ENCODE measurements at regions not wholly inside any gene's neighbourhood (a gene's known extent, or its start where the extent isn't known, plus 50 kb on each side); places are given as distances from the start of the nearest gene placed in this dataset.

- no peak overlapping the region for H2AK5ac ChIP-seq (ENCODE audit: low read depth, low read length)
- H2AFZ ChIP-seq (ENCODE audit: low read length), result no peak overlapping the region
- DNase-seq (ENCODE audit: low read depth in 1 of 2, low spot score in 2 of 2), result no peak
- no peak for TF ChIP-seq SIN3A (conservative IDR thresholded peaks at IDR 0.05 in 1 of 2, IDR thresholded peaks at IDR 0.05 in 1 of 2; ENCODE audit: low read depth in 1 of 2, low read length in 2 of 2)
- TF ChIP-seq SP4 (IDR thresholded peaks at IDR 0.05; ENCODE audit: low read length), result no peak
- no peak for TF ChIP-seq USF2 (IDR thresholded peaks at IDR 0.05; ENCODE audit: low read length)
- no peak for TF ChIP-seq KDM5A (IDR thresholded peaks at IDR 0.05; ENCODE audit: low read length)
- no peak for TF ChIP-seq CBX8 (IDR thresholded peaks at IDR 0.05; ENCODE audit: borderline replicate concordance, low read depth, low read length)
- no peak for TF ChIP-seq EGR1 (IDR thresholded peaks at IDR 0.05; ENCODE audit: borderline replicate concordance, low read depth, low read length)
- TF ChIP-seq CHD1 (IDR thresholded peaks at IDR 0.05; ENCODE audit: low read depth, low read length), result no peak
- TF ChIP-seq TCF12 (IDR thresholded peaks at IDR 0.05; ENCODE audit: low read depth, low read length), result no peak
- no peak for TF ChIP-seq NANOG (IDR thresholded peaks at IDR 0.05; ENCODE audit: insufficient read depth, low read depth, low read length, poor library complexity, severe bottlenecking)
- no peak for TF ChIP-seq BACH1 (IDR thresholded peaks at IDR 0.05; ENCODE audit: low read length)
- TF ChIP-seq NRF1 (IDR thresholded peaks at IDR 0.05; ENCODE audit: low read depth, low read length), result no peak
- TF ChIP-seq CBX5 (IDR thresholded peaks at IDR 0.05; ENCODE audit: low read depth, low read length), result no peak
Observed at GRCh38 chr20:6704132-6704861, 63.2 kb upstream of the BMP2 start.

More at GRCh38 chr20:6704132-6704861, 63.2 kb upstream of the BMP2 start:
- Histone ChIP-seq H4K91ac (replicated peaks; ENCODE audit: insufficient read length, low read length) (no peak overlapping the region), H3K4ac (replicated peaks; ENCODE audit: insufficient read length, low read depth, low read length) (no peak overlapping the region), H3K56ac (replicated peaks; ENCODE audit: insufficient read length, low read depth, low read length) (no peak overlapping the region), H3K9me3 (ENCODE audit: insufficient read depth in 2 of 2, low read depth in 1 of 2, low read length in 1 of 2) (no peaks in the 10 kb centered on the region), H2BK5ac (ENCODE audit: low read depth, low read length) (no peak overlapping the region), H3K23ac (ENCODE audit: insufficient read length) (no peak overlapping the region), H3K27me3 (replicated peaks in 1 of 4; ENCODE audit: control insufficient read depth in 3 of 4, extremely low read depth in 1 of 4, insufficient read depth in 3 of 4, low read length in 3 of 4) (peaks cover 0 to 2% (median 0%) of the 10 kb centered on the region in 4 experiments; a peak in 1 of 7 replicates), H3K36me3 (ENCODE audit: control insufficient read depth in 2 of 4, insufficient read depth in 4 of 4, low read length in 3 of 4) (no peaks in the 10 kb centered on the region), H2BK20ac (ENCODE audit: low read length) (no peak overlapping the region), H3K4me2 (ENCODE audit: insufficient read depth in 1 of 2, low read depth in 2 of 2, low read length in 2 of 2) (no peak overlapping the region), H3K9ac (replicated peaks in 1 of 4; ENCODE audit: extremely low read depth in 1 of 4, low read depth in 3 of 4, low read length in 3 of 4) (no peak overlapping the region), H2BK15ac (ENCODE audit: low read length) (no peak overlapping the region), H3K27ac (ENCODE audit: low read depth, low read length) (no peak overlapping the region), H3K79me1 (ENCODE audit: low read depth, low read length) (no peaks in the 10 kb centered on the region), H3K79me2 (ENCODE audit: control insufficient read depth in 1 of 2, insufficient read depth in 2 of 2, low read length in 2 of 2) (no peaks in the 10 kb centered on the region), H3K14ac (ENCODE audit: insufficient read length) (no peak overlapping the region), H3K23me2 (ENCODE audit: low read depth, low read length) (no peaks in the 10 kb centered on the region), H2BK12ac (ENCODE audit: low read depth, low read length) (no peak overlapping the region), H3K4me3 (ENCODE audit: extremely low read depth in 1 of 4, insufficient read depth in 2 of 4, low read depth in 3 of 4, low read length in 4 of 4) (no peak overlapping the region), H2BK120ac (replicated peaks; ENCODE audit: low read depth, low read length) (no peak overlapping the region), H4K8ac (ENCODE audit: extremely low read depth, insufficient read depth, low read length) (no peak overlapping the region), H4K5ac (ENCODE audit: insufficient read length, low read depth, low read length) (no peak overlapping the region), H3K18ac (ENCODE audit: extremely low read depth, low read length) (no peak overlapping the region), H3K4me1 (replicated peaks in 1 of 4; ENCODE audit: control insufficient read depth in 3 of 4, insufficient read depth in 4 of 4, low read length in 3 of 4) (no peaks in the 10 kb centered on the region; a peak in 1 of 7 replicates), H4K20me1 (replicated peaks in 1 of 2; ENCODE audit: control insufficient read depth in 1 of 2, insufficient read depth in 2 of 2, low read length in 2 of 2) (no peaks in the 10 kb centered on the region)
- ChIA-PET POLR2A (ENCODE audit: partially characterized antibody) (no interaction called here), CTCF (ENCODE audit: partially characterized antibody) (interaction anchor here (1.5 kb wide), 1 partner anchor 11 kb away, joined by 5 read pairs; no protein-coding TSS in a partner anchor)
- WGBS, 2 experiments (ENCODE audit: extremely low coverage in 1 of 2, insufficient coverage in 1 of 2, insufficient read length in 1 of 2, insufficient replicate concordance in 2 of 2, low coverage in 1 of 2, low lambda C conversion rate in 2 of 2, missing lambda C conversion rate in 1 of 2), result 85% methylated on average over 5 of the region's 6 CpGs; no CpG with 5 or more reads in 1 of the 2 experiments
- FAIRE-seq, result no peak
